Right kidney (tissue), 1 donor: ENCODE measurements at regions not wholly inside any gene's neighbourhood (a gene's known extent, or its start where the extent isn't known, plus 50 kb on each side); places are given as distances from the start of the nearest gene placed in this dataset.
A peak's percentile ranks its signal among the peaks of the same experiment; 100 is the strongest.

ENCODE experiments used
- DNase-seq: peaks from one replicate; pipeline ENCODE4 v3.0.0-alpha.2; 2016

DNA sequence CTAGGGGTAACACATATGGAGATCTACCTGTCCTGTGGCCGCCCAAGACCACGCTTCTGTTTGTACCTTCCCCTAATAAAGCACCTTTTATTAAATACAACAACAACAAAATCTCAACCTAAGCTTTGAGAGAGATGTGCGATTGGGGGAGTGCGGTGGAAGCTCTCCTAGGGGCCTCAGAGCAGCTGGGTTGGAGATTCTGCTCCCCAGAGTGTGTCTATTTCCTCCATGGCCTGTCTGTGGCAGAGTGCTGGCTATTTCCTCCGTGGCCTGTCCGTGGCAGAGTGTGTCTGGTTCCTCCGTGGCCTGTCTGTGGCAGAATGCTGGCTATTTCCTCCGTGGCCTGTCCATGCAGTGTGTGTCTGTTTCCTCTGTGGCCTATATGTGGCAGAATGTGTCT, 139.3 kb upstream of the IPO9 start:
- DNase-seq = no peak

DNA sequence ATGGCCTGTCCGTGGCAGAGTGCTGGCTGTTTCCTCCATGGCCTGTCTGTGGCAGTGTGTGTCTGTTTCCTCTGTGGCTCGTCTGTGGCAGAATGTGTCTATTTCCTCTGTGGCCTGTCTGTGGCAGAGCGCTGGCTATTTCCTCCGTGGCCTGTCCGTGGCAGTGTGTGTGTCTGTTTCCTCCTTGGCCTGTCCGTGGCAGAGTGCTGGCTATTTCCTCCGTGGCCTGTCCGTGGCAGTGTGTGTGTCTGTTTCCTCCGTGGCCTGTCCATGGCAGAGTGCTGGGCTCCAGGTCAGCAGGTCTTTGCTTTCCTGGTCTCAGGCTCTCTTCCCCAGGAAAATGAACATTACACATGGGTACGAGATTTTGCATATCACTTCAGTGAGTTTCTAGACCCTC, 138.4 kb upstream of the IPO9 start:
- DNase-seq = no peak

GRCh38 chr1:201691716-201692554, 137.0 kb upstream of the IPO9 start:
- no peak for DNase-seq

- no peak for DNase-seq
Measured at GRCh38 chr1:201692555-201693394, 136.2 kb upstream of the IPO9 start.

DNA sequence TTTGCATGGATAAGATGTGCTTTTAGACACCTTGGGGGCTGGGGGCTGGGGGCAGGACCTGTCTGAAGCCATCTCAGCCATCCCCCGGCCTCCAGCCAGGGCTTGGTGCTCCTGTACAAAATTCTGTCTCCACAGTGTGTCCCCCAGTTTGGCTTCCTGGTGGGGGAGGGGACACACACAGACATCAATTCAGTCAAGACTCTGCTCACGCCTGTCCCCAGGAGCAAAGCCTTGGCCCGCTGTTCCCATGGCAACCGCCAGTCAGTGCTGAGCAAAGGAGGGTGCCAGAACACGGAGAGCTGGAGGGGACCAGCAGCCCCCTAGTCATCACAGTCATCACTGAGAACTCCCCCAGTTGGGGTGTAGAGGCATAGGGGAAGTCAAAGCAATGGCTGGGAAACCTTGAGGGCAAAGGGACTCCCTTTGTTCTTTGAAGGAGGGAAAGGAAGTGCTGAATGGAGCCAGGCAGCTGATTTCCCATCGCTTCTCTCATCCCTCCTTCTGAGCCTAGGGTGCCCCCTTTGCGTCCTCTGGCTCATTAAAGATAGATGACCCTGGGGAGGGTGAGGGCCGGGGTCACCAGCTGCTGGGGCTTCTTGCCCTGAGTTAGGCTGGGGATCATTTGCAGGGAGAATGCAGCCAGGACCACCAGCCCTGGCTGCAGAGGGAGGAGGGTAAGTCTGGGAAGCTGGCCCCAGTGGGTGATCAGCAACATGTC, 134.9 kb upstream of the IPO9 start:
- DNase-seq = no peak

DNA sequence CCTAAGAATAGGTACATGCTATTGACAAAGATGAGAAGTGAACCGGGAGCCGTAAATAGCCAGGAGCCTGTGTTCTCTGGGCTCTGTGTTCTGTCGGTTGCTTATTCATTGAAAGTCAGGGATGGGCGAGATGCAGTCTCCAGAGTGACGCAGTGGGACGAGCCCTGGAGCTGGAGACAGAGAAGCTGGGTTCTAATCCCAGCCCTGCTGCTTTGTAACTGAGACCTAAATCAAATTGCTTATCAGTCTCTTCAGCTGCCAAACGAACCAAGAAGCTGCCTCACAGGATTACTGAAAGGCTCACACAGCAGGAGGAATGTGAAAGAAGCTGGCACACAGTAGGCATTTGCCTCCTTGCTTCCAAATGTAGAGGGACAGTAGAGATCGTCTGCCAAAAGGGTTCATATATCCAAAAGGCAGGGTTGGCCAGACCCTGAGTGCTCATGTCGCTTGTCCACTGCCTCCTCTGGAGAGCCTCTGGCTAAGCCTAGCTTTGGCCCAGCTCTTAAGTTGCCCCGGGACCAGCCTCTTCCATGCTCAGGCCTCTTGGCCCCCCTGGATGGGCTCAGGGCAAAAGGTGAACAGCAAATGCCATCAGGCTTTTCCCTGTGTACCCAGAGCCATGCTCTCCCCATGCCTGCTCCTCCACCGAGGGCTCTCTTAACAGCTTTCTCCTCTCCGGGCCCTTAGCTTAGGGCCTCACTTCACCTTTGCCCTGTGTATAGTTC, 134.2 kb upstream of the IPO9 start:
- DNase-seq = no peak

- DNase-seq = no peak
Measured at GRCh38 chr1:201695607-201696006, 133.3 kb upstream of the IPO9 start.

GRCh38 chr1:201696217-201696761, 132.7 kb upstream of the IPO9 start:
- DNase-seq = no peak

- DNase-seq = no peak
Measured at GRCh38 chr1:201697174-201697573, 131.8 kb upstream of the IPO9 start.

DNA sequence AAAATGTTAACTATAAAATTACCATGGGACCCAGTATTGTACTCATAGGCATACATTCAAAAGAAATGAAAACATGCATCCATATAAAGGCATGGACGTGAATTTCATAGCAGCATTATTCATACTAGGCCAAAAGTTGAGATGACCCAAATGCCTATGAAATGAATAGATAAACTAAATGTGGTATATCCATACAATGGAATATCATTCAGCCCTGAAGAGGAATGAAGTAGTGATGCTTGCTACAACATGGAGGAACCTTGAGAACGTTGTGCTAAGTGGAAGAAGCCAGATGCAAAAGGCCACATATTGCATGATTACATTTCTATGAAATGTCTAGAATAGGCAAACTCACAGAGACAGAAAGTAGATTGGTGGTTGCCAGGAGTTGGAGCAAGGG, 127.1 kb upstream of the IPO9 start:
- DNase-seq = no peak

DNA sequence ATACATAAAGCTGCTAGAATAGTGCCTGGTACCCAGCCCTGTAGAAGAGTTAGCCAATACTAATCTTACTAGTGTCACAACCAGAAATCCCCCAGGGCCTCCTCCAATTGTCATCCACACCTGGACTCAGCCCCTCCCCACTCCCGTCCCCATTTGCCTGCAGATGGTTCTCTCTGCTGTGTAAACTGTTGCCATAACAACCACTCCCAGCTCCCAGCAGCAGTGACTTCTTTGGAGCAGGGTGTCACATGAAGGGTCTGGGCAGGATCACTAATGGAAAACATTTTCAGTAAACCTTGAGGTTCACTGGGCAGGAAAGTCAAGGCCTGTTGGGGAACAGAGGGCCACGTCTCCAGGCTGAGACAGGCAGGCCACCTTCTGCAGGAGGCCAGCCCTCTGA, 126.0 kb upstream of the IPO9 start:
- no peak for DNase-seq

DNA sequence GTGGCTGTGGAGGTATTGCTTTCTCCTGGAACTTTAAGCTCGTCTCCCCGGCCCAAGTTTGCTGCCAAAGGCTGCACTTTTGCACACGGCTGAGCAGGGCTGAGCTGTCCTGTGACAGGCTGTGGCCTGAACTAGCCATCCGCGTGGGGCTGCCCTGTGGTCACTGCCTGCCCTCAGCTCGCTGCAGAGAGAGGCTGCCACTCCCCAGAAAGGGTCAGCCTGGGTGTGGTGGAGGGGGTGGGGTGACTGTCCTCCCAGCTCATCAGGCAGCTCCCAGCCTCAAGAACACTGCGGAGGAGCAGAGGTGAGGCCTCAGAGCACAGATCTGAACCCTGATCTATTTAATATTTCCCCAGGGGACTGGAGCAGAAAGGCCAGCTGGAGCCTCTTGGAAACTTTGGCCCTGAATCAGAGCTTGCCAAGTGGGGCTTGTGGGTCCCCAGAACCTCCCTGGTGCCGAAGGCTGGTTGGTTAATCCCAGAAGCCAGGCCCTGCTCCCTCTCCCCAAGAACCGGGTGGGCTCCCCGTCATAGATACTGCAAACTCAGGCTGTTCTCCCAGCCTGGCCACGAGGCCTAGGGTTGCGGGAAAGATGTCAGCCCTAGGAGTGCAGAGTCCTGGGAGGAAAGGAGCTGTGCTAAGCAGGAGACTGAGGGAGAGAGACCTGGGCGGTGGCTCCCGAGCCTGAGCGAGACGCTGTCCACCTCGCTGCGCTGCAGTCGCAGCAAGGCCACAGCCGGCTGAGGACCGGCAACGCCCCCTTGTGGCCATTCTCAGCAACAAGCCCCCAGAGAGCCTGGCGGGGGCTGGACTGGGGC, 125.1 kb upstream of the IPO9 start:
- peak; percentile 76 for DNase-seq

GRCh38 chr1:201704439-201704792, 124.5 kb upstream of the IPO9 start:
- no peak for DNase-seq

- DNase-seq = no peak
Measured at GRCh38 chr1:201705389-201705788, 123.6 kb upstream of the IPO9 start.

- DNase-seq = no peak
Measured at GRCh38 chr1:201706109-201706508, 122.8 kb upstream of the IPO9 start.

DNA sequence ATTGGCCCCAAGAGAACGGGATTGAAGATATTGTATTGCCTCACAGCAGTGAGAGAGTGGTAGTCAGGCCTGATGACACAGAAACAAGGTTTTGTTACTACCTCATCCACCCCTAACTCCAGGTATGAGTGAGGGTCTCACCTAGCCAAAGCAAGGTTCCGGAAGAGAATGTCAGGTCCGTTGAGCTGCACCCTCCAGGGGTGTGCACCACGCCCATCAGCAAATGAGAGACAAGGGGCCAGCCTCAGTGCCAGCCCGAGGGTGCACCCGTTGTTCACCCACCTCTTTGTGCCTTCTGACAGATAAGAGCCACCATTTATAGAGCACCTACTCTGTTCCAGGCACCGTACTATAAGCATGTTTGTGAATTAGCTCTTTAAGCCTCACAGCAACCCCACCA, 121.9 kb upstream of the IPO9 start:
- no peak for DNase-seq

DNA sequence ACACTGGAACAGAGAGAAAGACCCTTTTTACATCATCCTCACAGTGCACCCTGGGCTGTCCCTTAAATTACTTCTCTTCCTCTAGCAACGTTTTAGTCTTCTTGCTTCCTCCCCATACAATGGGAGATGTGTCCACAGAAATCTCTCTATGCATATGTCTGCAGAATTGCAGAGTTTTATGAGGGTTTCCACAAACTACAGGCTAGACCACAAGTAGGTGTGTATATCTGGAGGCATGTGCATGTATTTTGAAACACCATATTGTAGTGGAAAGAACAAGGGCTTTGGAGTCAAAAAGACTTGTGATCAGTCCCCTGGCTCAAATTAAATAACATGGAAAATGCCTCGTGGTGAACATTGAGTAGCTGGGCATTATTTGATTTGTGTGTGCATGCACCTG, 121.3 kb upstream of the IPO9 start:
- no peak for DNase-seq

- DNase-seq = no peak
Measured at GRCh38 chr1:201708085-201708512, 120.9 kb upstream of the IPO9 start.

- no peak for DNase-seq
Measured at GRCh38 chr1:201708691-201709090, 120.3 kb upstream of the IPO9 start.

- peak; percentile 65 for DNase-seq
Measured at GRCh38 chr1:201709564-201710295, 119.2 kb upstream of the IPO9 start.
